ELR (cell line): ENCODE measurements at regions not wholly inside any gene's neighbourhood (a gene's known extent, or its start where the extent isn't known, plus 50 kb on each side); places are given as distances from the start of the nearest gene placed in this dataset.

Experiments used
- DNase-seq: peaks from one replicate; pipeline ENCODE4 v3.0.0-alpha.2; 2015; ENCODE audit warnings: low read depth

DNA sequence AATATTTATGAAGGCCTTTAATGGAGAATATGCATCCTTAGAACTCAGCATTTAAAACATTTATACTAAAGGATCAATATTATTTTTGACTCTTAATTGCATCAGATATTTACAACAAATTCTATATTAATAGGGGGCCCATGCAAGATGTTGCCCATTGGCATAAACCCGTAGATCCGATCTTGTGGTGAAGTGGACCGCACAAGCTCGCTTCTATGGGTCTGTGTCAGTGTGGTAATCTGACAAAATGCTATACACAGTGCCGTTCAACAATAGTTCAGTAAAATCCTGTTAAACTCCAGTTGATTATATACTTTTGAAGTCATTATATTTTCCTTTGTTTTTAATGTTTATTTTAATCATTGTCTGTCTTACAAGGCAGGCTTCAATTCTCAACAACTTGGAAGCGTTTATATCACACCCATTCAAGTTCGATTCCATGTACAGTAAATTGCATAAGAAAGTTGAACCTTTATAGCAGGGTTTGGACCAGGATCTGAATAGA lies 809.2 kb downstream of the USP25 start:
- no peak for DNase-seq

DNA sequence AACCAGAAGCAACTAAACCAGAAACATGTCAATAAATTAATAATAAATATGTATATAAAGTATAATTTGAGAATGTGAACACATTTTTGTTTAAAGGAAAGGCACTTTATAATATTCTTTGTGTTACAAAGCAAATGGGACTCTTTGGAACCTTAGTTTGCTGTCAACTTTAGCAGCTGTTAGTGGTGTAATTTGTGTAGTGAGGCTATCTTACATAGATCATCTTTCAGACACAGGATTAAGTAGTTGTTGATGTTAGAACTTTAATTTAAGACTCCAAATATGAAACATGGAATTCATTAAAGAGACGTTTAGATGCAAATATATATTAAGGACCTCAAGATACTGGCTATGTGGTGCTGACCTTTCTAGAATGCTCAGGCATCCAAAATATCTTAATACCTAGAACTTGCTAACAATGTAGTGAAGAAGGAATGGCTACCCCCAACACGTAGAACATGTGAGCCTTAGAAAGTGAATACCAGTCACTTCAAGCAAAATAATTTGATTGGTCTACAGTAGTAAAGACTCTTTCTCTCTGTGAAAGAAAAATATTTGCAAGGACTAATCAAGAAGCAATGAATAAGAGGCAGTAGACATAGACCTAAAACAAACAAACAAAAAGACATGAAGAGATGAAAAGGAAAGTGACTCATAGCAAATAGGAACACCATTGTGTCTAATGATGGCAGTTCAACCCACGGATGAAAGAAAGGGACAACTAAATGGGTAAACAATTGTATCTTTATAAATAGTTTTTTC lies 811.4 kb downstream of the USP25 start:
- peak; percentile 34 for DNase-seq

DNA sequence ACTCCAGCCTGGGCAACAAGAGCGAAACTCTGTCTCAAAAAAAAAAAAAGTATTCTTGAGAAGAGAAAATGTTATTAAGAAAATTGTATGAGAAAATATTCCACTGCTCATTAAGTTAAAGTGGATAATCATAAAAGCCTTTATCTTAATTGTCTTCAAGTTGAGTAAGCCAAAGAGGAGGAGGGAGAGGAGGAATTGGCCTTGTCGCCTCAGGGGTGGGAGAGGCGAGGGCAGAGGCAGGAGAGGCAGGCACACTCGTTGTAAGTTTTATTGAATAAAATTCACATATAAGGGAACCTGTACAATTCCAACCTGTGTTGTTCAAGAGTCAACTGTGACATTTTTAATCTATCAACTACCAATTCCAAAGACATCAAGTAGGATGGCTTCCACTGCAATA lies 820.3 kb downstream of the USP25 start:
- DNase-seq, result no peak

DNA sequence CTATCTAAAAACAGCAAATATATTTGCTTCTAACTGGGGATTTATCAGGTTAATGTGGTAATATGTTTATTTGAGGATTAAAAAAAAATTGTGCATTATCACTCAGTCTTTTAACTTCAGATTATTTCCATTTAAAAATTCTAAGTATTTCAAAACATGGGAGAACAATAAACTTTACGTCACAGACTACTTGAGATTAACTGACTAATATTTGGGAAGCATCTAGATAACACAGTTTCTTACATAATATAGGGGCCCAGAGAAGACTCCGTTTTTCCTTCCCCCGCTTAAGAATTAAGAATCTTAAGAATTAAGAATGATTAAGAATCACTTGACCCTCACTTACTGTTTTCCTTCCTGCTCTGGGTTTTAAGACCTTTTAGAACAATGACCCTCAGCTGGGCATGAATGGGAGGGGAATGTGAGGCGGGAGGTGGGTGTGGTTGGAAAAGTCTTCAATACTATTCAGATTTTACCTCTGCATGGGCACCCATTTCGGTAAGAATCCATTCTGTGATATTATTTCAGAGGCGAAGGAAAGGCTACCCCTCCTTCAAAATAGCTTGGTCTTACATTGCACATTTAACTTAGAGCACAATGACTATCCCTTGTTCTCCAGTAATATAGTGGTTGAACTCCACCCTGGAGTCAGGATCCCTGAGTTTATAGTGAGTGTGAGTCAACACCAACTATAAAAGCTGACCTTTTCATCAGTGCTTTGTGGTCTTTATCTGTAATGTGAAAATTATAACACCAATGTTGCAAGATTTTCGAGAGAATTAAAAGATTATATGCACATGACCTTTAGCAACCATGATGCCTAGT lies 821.3 kb downstream of the USP25 start:
- DNase-seq, result no peak

DNA sequence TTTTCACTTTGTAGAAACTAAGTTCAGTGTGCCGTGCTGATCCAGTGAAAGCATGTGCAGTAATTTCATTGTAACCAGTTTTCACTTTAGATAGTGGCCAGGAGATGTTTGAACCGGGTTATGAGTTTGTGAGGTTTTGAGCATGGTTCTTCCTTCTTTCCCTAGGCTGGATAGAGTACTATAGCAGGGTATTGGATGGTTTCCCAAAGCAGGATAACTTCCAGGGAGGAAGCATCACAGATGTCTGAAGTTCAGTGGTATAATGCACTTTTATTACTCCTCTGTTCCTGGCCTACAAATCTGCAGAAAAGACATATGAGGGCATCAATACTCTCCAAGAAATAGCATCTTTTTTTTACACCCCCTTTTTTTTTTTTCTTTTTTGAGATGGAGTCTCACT lies 823.1 kb downstream of the USP25 start:
- DNase-seq, result no peak

DNA sequence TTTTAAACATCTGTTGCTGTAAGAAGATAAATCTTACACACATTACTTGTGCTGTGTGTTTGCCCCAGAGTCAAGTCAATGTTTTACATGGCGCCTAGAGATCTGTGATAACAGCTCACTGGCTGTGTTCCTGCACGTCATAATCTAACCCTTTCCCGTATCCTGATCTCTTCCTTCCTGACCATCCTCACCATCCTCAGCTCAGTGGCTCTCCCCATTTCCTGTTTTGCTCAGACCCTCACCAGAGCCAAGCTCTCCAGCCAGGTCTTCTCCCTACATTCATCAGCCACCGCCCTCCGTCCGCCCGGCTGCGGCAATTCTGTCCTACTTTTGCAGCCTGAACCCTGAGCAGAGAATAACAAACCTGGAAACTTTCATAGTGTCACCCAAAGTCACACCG lies 824.7 kb downstream of the USP25 start:
- no peak for DNase-seq

DNA sequence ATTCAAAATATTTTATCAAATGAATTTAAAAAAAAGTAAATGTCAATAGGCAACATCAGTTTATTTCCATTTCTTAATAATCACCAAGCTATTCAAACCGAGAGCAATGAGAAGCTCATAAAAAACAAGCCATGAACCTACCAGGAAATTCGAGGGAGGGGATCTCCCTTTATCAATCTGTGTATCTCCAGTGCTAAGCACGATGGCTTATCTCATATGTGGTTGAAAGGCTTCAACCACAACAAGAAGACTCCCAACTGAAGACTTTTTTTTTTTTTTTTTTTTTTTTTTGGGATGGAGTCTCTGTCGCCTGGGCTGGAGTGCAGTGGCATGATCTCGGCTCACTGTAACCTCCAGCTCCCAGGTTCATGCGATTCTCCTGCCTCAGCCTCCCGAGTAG lies 833.3 kb downstream of the USP25 start:
- no peak for DNase-seq

DNA sequence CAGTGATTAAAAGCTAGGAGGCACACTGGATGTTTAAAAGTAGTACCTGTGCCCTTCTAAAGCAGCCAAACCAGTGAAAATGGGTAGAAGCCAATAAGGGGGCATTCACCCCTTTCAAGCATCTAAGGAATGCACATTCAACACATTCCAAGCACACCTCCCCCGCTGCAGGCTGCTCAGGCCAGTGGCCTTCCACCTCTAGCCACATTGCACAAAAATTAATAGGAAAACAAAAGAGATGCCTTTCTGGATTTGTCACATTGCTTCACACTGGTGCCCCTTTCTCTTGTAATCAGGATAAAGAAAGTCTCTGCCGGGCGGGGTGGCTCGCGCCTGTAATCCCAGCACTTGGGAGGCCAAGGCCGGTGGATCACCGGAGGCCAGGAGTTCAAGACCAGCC lies 834.0 kb downstream of the USP25 start:
- DNase-seq, result peak; percentile 21

DNA sequence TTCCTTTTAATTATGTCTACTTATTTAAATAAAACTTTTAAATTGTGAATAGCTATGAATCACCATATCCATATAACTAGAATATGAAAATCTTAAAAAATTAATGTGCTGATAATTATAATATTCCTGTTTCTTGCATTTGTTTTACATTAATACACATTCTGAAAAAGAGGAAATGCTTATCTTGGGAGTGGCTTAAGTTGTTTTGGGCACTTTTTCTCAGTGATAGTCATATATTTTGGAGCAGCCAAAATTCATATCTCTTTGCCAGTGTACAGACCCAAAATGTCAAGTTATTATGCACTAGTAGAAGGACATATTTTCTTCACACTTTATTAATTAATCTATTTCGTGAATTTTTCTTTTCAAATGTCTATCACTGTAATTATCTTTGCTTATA lies 838.5 kb downstream of the USP25 start:
- DNase-seq, result no peak

DNA sequence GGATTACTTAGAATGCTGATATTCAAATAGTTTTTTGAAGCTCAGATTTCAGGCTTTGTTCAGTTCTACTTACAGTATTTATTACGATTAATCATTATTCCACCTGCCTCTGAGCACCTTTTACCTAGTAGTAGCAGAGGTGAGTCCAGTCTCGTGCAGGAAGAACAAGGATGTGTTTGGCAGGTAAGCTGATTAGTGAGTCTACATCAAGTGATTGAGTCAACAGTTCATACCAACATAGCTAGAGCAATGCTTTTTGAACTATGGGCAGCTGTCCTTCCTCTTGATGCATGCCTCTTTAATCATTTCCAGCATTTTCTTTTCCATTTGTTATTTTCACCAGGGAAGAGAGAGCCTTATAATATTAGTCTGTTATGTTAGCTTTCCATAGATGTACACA lies 838.9 kb downstream of the USP25 start:
- DNase-seq, result no peak

DNA sequence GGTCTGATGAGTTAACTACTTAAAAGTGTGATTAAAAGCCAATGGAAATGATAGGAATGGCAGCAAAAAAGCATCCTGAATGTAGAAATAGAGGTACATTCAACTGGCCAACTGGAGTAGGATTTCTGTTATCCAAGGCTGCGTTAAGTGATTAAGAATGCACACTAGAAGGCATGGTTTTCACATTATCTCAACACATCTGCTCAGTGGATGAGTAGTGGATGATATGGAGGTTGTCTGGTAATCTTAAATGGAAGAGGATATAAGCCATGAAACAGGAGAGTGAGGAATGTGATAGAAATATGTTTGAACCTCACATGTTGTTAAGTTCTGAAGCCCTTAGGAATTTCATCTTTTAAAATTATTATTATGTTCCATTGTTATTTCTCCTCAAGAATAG lies 839.9 kb downstream of the USP25 start:
- DNase-seq, result peak; percentile 42

DNA sequence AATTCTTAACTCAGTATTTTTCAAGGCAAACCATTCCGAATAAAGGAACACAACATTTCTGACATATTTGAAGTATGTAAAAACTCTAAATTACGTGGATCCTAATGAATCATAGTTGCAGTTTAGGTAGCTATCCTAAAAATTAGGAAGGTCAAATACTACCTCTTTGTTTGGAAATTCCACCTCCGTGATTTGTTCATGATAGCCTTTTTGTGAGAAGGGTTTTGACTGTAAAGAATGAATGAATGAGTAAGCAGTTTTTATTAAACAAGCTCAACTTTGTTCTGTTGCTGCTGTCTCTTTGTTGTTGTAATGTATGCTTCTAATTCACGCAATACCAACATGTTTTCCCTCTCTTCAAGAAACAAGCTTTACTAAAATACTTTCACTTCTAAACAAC lies 840.4 kb downstream of the USP25 start:
- peak; percentile 22 for DNase-seq

DNA sequence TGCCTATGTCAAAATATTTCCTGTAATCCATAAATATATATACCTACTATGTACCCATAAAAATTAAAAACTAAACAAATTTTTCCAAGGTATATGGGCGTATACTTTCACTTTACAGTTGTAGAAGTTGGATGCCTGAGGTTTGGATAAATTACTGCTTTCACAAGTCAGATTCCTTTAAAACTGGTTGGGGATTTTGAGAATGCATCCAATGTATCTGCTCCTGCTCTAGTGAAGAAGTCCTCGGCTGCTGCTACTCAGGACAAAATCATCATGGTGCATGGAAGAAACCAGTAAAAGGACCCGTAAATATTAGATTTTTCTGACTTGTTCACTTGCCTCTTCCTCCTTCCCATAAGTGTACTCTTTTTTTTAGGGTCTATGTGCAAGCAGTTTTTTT lies 841.1 kb downstream of the USP25 start:
- DNase-seq, result no peak

DNA sequence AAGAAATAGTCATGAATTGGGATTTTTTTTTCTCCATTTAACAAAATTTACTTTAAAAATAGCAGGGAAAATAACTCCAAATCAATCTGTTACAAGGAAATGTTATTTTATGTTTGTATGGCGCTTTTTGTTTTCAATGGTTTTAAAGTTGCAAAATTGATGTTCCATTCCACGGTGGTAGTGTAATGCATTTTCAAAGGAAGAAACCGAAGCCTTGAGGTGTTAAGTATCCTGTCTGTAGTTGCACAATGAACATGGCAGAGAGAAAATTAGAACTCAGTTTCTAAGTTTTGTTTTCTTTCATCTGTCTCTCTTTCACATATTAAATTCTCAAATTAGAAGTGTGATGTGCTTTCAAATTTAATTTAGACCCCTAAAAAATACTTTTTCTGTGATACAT lies 841.8 kb downstream of the USP25 start:
- DNase-seq, result peak; percentile 24

DNA sequence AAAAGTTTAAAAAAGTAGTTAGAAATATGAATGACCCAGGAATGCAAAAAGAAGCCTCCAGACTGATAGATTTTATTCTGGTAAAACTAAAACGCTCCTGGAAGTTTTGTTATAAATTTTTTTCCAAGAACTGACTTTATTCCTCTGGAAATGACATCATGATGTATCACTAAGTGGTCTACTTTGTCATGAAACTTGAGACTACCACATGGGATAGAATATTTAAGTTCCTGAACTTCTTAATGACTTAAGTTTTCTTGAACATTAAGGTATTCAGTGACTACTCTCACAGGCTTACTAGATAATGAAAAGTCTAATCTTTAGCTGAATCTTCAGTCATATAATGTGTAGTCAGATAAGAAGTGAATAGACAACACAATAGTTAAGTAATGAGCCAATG lies 842.2 kb downstream of the USP25 start:
- peak; percentile 82 for DNase-seq

DNA sequence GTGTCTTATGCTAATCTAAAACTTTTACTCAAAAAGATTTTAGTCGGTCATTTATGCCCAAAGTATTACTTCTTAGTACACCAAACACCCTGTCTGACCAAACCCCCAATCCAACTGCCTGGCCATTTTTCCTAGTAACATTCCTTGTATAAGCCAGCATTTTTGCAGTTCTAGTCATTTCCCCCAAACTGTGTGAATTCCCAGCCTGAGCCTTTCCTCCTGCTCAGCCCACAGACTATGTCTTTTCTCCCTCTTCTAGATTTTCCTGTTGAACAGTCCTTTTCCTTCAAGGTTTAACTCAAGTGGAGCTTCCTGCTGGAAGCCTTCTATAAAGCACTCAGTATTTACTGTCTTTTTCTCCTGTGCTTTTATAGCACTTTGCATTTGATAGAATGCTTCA lies 843.8 kb downstream of the USP25 start:
- DNase-seq, result peak; percentile 73

DNA sequence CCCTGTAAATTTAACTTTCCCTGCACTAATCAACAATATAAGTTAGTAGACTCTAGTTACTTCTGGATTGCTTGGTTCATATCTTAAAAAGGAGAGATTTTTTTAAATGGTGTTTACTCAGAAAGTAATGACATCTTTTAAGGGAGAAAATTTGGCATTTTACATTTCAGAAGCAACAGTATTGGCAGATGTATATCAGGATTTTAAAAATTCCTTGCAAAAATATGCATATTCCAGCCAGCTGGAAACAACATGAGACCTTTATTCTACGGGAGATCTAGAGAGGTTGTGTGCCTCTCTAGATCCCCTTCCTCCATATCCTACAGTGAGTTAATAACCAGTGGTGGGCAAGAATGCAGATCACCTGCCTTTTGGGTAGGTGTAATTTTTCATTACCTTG lies 848.2 kb downstream of the USP25 start:
- no peak for DNase-seq

DNA sequence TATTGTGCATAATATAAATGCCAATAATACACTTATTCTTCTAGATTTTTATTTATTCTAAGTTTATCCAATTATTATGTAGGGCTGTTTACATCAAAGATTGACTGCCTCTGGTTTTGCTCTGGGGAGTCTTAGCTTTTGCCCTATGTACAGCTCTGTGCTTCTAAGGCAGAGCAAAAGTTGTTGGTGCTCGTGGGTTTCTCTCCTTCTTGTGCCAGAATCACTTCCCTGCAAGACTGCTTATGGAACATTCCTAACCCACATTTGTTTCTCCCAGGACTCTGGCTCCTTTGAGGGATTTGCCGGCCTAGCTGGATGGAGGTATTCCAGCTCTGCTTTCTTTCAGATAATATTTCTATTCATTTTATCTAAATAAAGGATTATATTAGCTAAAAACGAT lies 849.1 kb downstream of the USP25 start:
- no peak for DNase-seq

DNA sequence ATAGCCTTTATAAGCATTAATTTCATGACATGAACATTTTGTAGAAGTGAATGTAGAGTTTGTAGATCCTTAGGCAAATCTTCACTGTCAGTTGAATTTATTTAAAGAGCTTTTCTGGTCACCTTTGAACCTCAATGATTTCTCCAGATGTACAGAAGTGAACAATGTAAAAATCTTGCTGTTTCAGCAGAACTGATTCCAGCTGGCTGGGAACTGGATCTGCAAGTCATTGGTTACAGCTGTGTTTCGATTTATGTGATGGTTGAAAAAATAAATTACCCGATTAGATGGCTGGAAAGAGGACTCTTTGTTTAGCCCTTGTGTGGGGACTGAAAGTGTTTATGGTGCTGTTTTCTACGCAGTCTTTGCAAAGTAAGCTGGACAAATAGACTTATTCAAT lies 849.8 kb downstream of the USP25 start:
- no peak for DNase-seq

DNA sequence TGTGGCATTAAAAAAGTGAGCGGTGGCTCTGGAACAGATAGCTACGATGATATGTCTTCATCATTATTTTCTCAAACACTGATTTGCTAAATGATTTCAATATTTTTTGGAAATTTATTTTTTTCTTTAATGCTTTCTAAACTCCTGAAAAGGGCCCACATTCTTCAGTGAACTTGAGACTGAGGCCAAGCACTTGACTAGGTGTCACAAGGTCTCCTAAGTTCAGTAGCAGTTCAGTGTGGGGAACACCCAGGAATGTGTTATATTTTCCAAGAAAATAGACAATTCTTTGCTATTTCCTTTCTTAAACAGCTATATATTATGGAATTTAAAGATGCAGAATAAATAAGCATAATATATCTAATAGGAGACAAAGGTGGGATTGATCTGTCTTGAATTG lies 850.9 kb downstream of the USP25 start:
- no peak for DNase-seq

DNA sequence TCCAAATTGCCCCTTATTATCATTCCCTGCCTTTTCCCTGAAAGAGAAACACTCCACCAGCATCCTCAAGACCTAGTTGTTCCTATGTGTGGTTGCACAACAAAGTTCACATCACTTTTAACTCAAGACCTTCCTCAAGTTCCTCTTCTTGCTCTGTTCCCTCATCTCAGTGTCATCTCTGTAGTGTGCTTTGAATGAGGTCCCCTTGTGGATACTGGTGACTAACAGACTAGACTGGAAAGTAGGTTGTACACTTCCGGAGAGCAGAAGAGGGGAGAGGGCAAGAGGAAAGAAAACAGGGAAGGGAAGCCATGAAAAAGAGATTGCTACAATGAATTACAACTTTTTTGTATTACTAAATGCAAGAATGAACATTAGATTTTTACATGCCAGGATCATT lies 853.8 kb downstream of the USP25 start:
- no peak for DNase-seq

DNA sequence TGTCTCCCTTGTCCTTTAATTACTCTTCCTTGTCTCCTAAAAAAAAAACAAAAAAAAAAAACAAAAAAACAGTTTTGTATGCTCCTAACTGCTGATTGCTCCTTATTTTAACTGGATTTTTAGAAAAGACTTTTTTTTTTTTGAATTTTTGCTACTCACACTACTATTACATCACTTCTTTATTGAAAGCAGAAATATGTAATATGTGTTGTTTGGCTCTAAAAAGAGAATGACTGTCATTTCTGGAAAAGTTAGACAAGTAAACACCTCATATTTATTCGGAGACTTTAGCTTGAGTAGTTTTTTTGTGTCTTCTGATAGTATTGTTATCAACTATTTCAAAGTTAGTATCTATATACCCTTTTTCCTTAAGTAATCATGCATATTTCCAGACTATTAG lies 855.0 kb downstream of the USP25 start:
- DNase-seq, result no peak

DNA sequence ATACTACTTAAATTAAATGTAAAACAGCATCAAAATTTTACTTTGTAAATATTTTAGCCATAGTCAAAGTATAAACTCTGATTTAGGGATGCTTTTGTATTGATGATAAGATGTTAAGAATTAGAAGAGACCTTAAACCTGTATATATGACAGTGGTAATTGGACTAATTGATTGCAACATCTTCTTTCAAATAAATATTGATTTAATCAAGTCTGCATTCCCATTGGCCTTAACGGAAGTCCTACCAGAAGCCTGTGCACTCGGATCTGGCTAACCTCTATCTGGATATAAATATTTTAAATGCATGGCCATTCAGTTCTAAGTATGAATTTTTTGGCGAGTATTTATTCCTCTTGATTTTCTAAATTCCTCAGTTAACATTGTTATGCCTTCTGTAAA lies 856.1 kb downstream of the USP25 start:
- no peak for DNase-seq
